HG03108 (cell line): ENCODE measurements at regions not wholly inside any gene's neighbourhood (a gene's known extent, or its start where the extent isn't known, plus 50 kb on each side); places are given as distances from the start of the nearest gene placed in this dataset.
"Not testable (repeated sequence)": the region's sequence is repeated elsewhere in the genome, so short reads cannot be mapped to it uniquely, and the experiment has no call there.

Experiments
- ATAC-seq: cut with Tn5 transposase; IDR thresholded peaks from one replicate; pipeline ENCODE4 v1.9.1; 2021; ENCODE audit warnings: moderate library complexity; ENCODE audit not compliant: unreplicated experiment

- ATAC-seq, result not testable (repeated sequence)
Measured at GRCh38 chr12:76292891-76293290, 55.3 kb downstream of the BBS10 start.

GRCh38 chr12:76292305-76292704, 55.9 kb downstream of the BBS10 start:
- ATAC-seq, result not testable (repeated sequence)

GRCh38 chr12:76290963-76291859, 57.0 kb downstream of the BBS10 start:
- no peak for ATAC-seq

GRCh38 chr12:76288218-76288617, 60.0 kb downstream of the BBS10 start:
- no peak for ATAC-seq

- no peak for ATAC-seq
Measured at GRCh38 chr12:76284816-76285750, 63.1 kb downstream of the BBS10 start.

GRCh38 chr12:76282744-76283143, 65.5 kb downstream of the BBS10 start:
- ATAC-seq, result no peak

GRCh38 chr12:76277480-76277879, 70.7 kb downstream of the BBS10 start:
- ATAC-seq, result no peak

GRCh38 chr12:76276499-76277151, 71.6 kb downstream of the BBS10 start:
- ATAC-seq, result no peak

- no peak for ATAC-seq
Measured at GRCh38 chr12:76275511-76276093, 72.6 kb downstream of the BBS10 start.

- no peak for ATAC-seq
Measured at GRCh38 chr12:76274420-76275083, 73.7 kb downstream of the BBS10 start.

- ATAC-seq, result no peak
Measured at GRCh38 chr12:76272287-76272686, 75.9 kb downstream of the BBS10 start.

GRCh38 chr12:76270657-76271358, 77.4 kb downstream of the BBS10 start:
- no peak for ATAC-seq

GRCh38 chr12:76268267-76268666, 79.9 kb downstream of the BBS10 start:
- no peak for ATAC-seq

GRCh38 chr12:76266797-76267196, 81.4 kb downstream of the BBS10 start:
- no peak for ATAC-seq

- no peak for ATAC-seq
Measured at GRCh38 chr12:76265424-76266180, 82.6 kb downstream of the BBS10 start.

GRCh38 chr12:76264611-76265012, 83.6 kb downstream of the BBS10 start:
- no peak for ATAC-seq

- ATAC-seq, result no peak
Measured at GRCh38 chr12:76263696-76264095, 84.5 kb downstream of the BBS10 start.

GRCh38 chr12:76260390-76260748, 87.8 kb downstream of the BBS10 start:
- no peak for ATAC-seq
